Embryonic facial prominence (tissue), 1 donor: ENCODE measurements at regions not wholly inside any gene's neighbourhood (a gene's known extent, or its start where the extent isn't known, plus 50 kb on each side); places are given as distances from the start of the nearest gene placed in this dataset.
"Not testable (repeated sequence)": the region's sequence is repeated elsewhere in the genome, so short reads cannot be mapped to it uniquely, and the experiment has no call there.

Source experiments
- DNase-seq: peaks from one replicate; pipeline ENCODE4 v3.0.0-alpha.2; 2016; ENCODE audit errors: extremely low spot score

DNA sequence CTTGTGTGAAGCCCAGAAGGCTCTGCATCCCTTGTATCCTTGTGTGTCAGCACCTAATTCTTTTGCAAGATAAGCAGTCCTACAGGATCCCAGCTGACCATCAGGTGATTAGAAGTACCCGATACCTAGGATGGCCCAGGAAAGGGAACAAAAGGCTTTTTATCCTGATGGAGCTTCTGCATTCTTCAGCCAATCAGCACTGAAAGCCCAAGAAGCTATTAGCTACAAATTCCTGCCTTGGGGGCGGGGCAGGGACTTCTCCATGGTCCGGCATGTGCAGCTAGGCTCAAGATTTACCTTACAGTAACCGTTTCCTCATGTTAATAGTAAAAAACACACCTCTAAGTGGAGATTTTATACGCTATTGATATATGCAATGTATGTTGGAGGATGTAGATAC lies 264.6 kb upstream of the THUMPD2 start:
- DNase-seq, result no peak

DNA sequence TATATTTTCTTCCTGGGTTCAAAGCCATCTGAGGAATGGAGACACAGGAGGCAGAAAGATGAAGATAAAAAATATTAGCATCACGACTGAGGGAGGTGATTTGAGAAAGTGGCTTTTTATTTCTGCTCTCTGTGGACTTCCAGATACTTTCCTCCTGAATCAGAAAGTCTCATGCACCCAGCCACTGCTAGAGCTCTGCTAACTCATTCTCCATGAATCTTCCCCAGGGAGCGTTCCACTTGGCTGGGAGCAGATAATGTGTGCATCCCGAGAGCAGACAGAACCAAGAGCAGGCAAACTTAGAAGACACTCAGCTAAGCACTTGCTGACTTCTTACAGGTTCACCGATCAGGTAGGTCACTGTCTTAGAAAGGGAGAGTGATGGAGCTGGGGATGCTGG lies 264.1 kb upstream of the THUMPD2 start:
- DNase-seq, result no peak

DNA sequence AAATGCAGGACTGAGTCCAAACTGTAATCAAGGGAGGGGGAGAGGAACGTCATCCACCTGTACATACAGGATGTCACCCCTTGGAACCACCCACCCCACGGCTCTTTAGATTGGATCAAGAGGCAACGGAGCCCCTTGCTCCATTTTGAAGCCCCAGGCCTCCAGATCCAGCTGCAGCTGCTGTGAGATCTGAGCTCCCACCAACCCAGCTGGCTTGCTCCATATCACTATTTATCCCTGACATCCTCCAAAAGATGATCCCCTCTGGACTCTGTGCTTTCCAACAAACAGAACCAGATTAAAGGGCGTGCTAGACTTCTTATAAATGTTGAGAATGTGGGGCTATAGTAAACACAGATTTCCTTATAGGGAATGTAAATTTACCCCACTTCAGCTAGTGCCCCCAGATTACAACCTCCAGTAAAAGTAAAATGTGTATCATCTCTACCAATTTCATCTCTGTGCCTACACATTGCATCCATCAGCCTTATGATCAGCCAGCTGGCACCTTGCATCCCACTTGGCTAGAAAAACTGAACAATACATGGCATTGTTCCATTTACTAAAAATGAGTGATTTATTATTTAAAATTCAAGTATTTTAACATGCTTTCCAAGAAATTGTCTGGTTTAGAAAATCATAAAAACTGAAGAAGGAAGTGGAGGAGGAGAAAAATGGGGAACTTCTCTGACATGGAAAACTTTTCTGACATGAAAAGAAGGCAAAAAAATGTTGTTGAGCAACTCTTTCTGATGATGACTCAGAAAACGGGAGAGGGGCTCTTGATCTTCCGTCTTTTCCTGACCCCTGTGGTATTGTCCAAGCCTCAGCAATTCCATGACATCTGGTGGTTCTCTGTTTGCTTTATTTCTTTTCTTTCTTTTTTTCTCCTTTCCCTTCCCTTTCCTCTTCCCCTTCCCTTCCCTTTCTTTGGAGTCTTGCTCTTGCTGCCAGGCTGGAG lies 262.6 kb upstream of the THUMPD2 start:
- no peak for DNase-seq

DNA sequence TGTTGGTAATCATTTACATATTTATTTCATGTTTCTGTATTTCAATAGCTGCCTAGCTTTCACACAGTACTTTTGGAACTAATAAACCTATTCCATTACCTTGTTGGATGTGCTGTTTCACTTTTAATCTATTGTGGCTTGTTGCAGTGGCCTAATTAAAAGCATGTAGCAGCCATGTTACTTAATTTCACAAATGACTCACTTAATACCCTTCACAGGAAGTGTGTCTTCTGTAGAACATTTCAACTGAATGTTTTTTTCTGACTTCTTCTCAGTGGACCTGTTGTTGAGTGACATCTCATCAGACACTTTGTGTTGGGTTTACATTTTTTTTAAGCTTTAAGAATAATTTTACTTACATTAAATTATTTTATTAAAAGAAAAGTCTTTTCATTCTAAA lies 260.5 kb upstream of the THUMPD2 start:
- DNase-seq, result no peak

DNA sequence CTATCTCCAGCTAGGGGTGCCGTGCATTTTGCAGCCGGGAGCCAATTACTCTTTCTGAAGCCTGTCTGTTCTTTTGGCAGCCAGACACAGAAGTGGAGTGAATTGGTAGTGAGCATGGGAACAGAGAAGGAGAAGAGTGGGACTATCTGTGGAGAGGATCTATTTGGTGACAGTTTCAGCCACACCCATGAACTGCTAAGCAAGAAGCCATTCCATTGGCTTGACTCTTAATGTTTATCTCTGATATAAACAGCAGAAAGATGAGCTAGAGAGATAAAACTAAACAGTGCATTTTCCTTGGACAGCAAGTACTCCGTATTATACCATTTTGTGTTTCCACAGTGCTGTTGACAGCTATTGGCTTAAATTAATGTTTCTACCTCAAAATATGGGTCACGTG lies 259.6 kb upstream of the THUMPD2 start:
- no peak for DNase-seq

DNA sequence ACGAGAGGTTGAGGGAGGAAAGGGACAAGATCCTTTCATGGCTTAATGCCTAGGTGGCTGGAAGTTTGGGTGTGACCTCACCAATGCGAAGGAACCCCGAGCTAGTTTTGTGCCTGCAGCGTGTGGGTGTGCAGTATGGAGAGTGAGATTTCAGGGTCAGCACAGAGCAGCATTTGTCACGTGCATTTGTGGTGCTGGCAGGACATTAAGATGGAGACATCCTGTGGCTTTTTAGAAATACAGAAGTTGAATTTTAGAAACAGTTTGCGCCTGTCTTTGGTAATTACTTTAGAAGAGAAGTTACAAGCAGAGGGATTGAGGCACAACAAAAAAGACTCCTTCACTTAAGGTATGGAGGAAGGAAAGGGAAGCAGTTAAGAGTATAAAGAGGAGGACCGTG lies 258.2 kb upstream of the THUMPD2 start:
- no peak for DNase-seq

DNA sequence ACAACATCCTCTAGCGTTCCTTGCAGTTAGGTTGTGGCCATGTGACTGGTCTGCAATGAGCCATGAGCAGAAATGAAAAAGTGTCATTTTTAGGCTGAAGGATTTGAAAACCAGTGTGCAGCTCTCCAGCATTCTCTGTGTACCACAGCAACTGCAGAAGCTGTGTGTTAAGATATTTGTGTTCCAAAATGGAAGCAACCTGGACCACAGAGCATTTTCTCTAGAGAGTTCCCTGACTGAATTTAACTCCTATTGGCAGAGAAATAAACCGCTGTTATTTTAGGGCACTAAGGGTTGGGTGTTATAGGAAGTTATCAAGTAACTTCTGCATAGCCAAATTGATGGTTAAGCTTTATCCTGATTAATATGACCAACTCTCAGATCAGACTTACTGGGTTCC lies 257.2 kb upstream of the THUMPD2 start:
- DNase-seq, result no peak

DNA sequence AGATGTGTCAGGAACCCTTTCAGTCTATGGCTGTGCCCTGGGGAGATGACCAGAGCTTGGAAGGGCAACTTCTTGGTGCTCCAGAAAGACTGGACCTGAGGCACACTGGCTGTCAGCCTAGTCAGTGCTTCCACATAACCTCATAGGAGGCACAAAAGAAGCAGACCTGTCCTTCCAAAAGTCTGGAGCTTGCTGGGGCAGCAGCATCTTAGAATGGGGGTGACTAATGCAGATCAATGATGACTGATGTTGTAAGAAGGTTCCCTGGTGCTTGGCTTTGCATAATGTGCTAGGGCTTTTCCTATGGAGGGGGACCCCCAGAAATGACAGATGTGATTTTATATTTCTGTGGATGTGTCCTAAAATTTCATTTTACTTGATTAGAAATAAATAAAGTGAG lies 255.7 kb upstream of the THUMPD2 start:
- DNase-seq, result no peak

DNA sequence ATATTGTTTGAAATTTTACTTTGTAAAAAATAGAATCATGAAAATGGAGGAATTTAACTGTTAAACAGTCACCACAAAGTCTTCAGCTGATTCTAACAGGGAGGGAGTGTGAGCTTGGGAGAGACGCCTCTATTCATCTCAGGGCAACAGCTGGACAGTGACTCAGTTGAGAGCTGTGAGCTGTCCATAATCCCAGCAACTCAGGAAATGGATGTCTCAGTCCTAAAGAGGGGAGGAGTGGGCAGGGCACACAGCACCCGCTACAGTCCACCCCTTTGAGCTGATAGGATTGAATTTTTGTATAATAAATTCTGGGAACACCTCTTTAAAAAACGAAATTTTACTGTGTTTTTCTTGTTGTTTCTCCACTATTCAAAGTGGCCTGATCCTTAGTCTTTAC lies 255.1 kb upstream of the THUMPD2 start:
- no peak for DNase-seq

DNA sequence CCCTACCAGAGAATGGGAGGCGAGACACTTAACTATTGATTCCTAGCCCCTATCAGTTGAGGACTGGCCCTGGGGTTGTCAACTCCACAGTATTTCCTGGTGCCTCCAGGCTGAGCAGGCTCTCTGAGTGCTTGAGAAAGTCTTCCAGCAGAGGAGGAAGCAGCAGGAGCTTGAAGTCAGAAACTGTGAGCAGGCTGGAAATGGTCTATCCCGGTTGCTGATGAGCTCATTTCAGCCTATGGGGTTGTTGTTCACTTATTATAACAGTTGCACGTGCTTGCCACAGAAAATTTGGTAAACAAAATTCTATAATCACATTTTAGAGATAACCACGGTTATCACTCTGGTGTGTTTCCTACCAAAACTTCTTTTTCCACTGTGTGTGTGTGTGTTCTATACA lies 254.7 kb upstream of the THUMPD2 start:
- DNase-seq, result no peak

DNA sequence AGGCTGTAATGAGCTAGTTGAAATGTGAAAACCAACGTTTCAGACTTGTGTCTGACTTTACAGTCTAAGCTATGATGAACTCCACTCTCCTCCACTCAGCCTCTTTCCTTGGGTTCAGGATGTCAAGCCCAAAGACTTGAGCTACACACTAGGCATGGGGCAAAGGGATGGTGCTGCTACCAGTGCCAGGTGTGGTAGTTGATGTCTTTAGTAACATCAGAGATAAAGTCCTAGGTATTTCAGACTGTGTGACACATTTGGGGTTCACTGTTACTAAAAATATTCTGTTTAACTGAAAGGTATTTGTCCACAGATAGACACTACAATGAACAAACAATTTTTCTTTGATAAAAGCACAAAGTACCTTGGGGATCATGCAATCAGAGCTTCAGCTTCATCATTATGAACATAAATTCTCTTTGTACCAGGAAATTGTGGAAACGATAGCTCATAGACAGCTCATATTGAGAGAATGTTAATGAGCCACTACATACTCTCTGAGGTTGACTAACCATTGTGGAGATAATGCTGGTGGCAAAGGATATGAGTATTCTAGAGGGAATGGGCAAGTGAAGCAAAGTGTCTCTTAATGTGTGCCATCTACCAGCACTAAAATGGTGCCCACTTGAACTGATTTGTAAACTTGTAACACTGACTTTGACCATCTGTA lies 253.7 kb upstream of the THUMPD2 start:
- DNase-seq, result no peak

DNA sequence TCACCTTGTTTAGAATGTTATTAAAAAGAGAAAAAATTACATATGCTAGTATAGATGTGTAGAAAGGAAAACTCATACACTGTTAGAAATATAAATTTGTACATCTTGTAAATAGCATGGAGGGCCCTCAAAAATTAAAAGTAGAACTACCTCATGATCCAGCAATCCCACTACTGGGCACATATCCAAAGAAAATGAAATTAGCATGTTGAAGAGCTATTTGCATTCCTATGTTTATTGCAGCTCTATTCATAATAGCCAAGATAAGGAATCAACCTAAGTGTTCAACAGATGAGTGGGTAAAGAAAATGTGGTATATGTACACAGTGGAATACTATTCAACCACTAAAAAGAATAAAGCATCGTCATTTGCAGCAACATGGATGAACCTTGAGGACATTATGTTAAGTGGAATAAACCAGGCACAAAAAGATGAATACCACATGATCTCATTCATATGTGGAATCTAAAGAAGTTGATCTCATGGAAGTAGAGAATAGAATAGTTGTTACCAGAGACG lies 251.5 kb upstream of the THUMPD2 start:
- DNase-seq, result no peak

DNA sequence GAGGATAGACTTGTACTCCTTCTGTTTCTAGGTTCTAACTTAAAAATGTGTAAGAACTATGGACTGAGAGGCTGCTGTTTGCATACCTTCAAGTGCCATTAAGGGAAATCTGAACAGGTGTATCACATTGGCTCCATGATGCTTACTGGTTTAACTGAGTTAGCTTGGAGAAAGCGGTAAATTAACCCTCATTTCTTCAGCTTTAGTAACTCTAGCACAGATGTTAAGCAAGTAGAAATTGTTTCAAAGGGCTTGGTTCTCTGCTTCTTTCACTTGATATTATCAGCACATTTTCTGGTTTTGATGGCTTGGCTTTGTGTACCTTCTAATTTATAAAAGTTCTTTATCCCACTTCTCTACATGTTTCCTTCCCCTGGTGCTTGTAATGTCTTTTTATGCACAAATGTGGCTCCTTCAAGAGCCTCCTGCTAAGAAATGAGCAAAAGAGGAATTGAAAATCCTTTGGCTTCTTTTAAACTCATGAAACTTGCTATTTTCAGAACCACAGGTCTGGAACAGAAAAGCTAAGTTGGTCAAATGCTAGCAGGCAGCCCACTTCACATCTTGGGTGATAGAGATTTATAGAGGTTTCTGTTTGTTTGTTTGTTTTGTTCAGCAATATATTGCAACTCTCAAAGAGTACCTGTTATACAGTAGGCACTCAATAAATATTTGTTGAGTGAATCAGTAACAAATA lies 249.9 kb upstream of the THUMPD2 start:
- DNase-seq, result no peak

DNA sequence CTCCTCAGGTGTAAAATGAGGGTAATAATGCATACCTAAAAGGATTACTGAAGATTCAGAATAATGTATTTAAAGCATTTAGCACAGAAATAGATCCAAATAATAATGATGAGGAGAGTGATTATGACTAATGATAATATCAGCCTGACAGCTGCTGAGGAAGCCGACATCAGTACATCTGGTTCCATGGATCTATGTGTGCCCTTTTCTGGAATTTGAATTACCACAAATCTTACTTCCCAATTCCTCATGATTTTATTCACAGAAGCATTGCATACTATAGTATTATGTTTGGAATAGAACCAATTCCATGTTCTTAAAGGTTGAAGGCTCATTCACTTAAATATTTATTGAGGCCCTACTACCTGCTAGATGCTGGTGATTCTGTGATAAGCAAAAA lies 248.9 kb upstream of the THUMPD2 start:
- no peak for DNase-seq

DNA sequence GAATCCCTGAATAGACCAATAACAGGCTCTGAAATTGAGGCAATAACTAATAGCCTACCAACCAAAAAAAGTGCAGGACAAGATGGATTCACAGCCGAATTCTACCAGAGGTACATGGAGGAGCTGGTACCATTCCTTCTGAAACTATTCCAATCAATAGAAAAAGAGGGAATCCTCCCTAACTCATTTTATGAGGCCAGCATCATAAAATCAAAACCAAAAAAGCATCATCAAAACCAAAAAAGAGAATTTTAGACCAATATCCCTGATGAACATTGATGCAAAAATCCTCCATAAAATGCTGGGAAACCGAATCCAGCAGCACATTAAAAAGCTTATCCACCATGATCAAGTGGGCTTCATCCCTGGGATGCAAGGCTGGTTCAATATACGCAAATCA lies 246.2 kb upstream of the THUMPD2 start:
- DNase-seq, result not testable (repeated sequence)

DNA sequence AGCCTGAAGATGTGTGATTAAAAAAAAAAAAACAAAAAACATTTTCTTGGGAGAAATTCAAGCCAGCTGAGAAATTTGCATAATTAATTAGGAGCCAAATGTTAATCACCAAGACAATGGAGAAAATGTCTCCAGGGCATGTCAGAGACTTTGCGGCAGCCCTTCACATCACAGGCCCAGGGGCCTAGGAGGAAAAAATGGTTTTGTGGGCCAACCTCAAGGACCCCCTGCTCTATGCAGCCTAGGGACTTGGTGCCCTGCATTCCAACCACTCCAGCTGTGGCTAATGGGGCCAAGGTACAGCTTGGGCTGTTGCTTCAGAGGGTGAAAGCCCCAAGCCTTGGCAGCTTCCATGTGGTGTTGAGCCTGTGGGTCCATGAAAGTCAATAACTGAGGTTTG lies 241.9 kb upstream of the THUMPD2 start:
- DNase-seq, result no peak

DNA sequence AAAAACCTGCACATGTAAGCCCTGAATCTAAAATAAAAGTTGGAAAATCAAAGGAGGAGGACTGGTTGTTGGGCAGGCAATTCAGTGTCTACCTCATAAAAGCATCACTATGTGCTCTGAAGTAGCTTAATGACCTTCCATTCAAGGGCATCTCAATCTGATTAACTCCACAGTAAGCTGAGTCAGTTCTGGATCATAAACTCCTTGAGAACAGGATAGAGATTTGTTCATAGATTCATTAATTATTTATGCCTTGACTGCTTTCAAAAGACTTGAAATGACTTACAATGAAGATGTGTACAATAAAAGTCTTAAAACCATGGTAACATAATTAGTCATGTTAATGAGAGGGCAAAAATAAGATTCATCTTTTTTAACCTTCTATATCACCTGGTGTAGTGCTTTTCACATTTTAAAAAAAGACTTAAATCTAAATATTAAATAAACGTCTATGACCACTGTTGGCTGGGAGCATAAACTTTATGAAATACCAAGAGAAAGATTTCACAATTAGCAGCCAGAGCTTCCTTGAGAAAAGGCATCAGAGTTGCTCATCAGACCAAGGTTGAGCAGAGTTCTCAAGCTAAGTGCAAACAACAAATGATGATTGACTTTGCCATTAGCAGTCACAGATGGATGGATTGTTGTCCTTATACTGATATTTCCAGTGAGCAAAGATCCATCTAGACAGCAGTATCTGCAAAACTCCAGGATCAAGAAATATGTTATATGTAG lies 237.3 kb upstream of the THUMPD2 start:
- no peak for DNase-seq

DNA sequence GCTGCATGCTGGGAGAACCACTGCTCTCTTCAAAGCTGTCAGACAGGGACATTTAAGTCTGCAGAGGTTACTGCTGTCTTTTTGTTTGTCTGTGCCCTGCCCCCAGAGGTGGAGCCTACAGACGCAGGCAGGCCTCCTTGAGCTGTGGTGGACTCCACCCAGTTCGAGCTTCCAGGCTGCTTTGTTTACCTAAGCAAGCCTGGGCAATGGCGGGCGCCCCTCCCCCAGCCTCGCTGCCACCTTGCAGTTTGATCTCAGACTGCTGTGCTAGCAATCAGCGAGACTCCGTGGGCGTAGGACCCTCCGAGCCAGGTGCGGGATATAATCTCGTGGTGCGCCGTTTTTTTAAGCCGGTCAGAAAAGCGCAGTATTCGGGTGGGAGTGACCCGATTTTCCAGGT lies 234.9 kb upstream of the THUMPD2 start:
- DNase-seq, result not testable (repeated sequence)

DNA sequence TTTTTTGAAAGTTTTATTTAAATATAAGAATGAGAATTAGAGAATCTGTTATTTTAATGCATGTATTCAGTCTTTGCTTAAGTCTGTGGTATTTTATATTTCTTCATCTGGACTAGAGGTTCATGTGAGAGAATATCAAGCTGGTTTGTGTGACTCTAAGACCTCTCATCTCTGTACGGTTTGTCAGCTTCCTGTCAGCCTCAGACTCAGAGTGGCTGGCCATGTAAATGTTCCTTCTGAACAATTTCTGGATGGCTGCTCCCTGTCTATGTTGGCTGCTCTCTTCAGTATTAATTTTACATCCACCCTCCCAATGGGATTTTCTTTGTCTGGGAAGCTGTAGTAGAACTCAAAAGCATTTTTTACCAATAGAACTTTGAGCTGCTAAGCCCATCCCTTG lies 225.3 kb upstream of the THUMPD2 start:
- no peak for DNase-seq

DNA sequence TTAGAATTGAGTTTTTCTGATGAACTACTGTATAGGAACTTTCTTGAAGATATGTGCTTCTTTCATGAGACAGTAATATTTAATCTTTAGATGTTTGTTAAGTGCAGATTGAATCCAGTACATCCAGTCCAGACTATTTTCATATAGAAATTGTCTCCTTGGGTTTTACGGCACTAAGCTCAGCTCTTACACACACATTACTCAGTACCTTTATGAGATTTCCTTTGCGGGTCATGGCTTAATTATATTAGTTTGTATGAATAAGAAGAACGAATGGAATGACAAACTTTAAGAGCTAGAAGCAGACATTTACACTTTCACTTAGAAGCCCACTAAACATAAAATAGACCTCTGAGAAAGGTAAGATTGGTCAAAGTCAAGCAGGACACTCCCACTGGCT lies 223.3 kb upstream of the THUMPD2 start:
- DNase-seq, result no peak

DNA sequence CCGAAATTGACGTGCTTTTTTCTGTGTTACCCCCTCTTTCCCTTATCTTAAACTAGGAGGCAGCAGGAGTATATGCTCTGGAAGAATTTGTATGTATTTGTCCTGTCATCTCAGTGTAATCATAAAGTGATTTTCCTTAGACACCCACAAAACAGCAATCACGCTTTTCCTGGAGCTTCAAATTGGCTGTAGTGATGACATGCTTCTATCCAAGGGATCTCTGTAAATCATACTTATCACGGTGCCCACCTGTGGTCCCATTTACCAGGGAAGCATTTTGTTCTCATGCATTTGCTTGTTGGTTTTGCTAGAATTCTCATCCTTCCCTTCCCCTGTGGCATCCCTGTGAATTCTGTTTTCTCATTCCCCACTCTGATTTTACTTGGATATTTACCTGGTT lies 220.8 kb upstream of the THUMPD2 start:
- no peak for DNase-seq

DNA sequence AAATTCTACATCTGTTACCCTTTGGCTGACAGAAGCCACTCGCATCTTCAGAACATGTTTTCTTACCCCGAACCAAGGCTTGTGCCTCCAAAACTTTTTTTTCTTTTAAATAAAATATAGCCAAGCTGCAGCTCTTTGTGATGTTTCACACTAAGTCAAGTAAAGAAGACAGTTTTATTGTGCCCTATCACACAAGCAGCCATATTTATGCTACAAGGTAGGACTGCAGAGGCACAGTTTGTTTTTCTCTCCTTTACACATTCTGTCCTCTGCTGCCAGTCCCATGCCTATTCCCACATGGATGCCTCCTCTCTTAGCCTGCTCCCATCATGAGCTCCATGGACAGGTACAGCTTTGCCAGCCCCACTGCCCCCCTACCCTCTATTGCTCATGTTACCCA lies 219.6 kb upstream of the THUMPD2 start:
- DNase-seq, result no peak
